A549 (cell line): ENCODE measurements at regions not wholly inside any gene's neighbourhood (a gene's known extent, or its start where the extent isn't known, plus 50 kb on each side); places are given as distances from the start of the nearest gene placed in this dataset.
"Not testable (repeated sequence)": the region's sequence is repeated elsewhere in the genome, so short reads cannot be mapped to it uniquely, and the experiment has no call there.

Experiments
- ATAC-seq, 2 experiments: fragments of 200-7000 bp in 1 of 2; fragments of >200 bp in 1 of 2; cut with Nextera tagmentation in 1 of 2; cut with Tn5 transposase in 1 of 2; 3 replicates each; pipeline versions ENCODE4 v1.8.0 to v1.9.1; 2018 to 2020; ENCODE audit warnings: mild to moderate bottlenecking in 1 of 2, moderate library complexity in 1 of 2
- CTCF ChIA-PET: fragments of 300-600 bp; sonication (Branson Sonifier 250); formaldehyde crosslinking; extraction: SDS; loops from one replicate; lab custom pipeline; 2021; ENCODE audit warnings: antibody characterized with exemption, inconsistent platforms; lab: Yijun Ruan, JAX
- POLR2A ChIA-PET: fragments of 350-600 bp; formaldehyde crosslinking; extraction: SDS; loops from one replicate; lab custom pipeline; 2021; ENCODE audit warnings: antibody characterized with exemption, inconsistent platforms; lab: Yijun Ruan, JAX
- DNase-seq, 2 experiments: peaks; one replicate each; pipeline versions ENCODE4 v3.0.0 to v3.0.0-alpha.2; 2011 to 2016; ENCODE audit warnings: low read depth in 1 of 2, low spot score in 1 of 2
- FAIRE-seq: peaks from 2 replicates; lab custom pipeline; 2011; peaks lifted over from hg19 to GRCh38; lab: Jason Lieb, UNC
- H3K27ac ChIP-seq, 2 experiments: fragments of >200 bp; sonication (Bioruptor Twin); formaldehyde crosslinking; 3 replicates each; pipeline ENCODE4 v1.5.1; 2016 to 2017
- H3K4me1 ChIP-seq: fragments of >200 bp; sonication (Bioruptor Twin); formaldehyde crosslinking; 3 replicates; pipeline ENCODE4 v1.6.1; 2016
- H3K4me2 ChIP-seq: fragments of >200 bp; sonication (Bioruptor Twin); formaldehyde crosslinking; 3 replicates; pipeline ENCODE4 v1.6.1; 2016
- H3K4me3 ChIP-seq: fragments of >200 bp; sonication (Bioruptor Twin); formaldehyde crosslinking; 3 replicates; pipeline ENCODE4 v1.5.1; 2016
- H3K9me3 ChIP-seq: fragments of >200 bp; sonication (Bioruptor Twin); formaldehyde crosslinking; 3 replicates; pipeline ENCODE4 v1.6.1; 2016
- ATOH8 ChIP-seq: fragments of 250-450 bp; sonication (Bioruptor Pico); IDR thresholded peaks from 2 replicates; pipeline ENCODE4 v1.5.0; 2020; ENCODE audit warnings: low read depth, mild to moderate bottlenecking, moderate library complexity
- BHLHE40 ChIP-seq: IDR thresholded peaks from 2 replicates; pipeline ENCODE4 v1.6.1; 2012; ENCODE audit warnings: low read depth, low read length, inconsistent platforms
- CBX8 ChIP-seq: fragments of 200-600 bp; sonication (generic); IDR thresholded peaks from 2 replicates; pipeline ENCODE4 v1.6.1; 2016
- CHD4 ChIP-seq: fragments of 200-600 bp; sonication (generic); IDR thresholded peaks from 2 replicates; pipeline ENCODE4 v1.6.1; 2016; ENCODE audit warnings: antibody characterized with exemption, mild to moderate bottlenecking, borderline replicate concordance
- ELK1 ChIP-seq: fragments of 150-350 bp; IDR thresholded peaks from 2 replicates; pipeline ENCODE4 v1.6.1; 2014; ENCODE audit warnings: low read depth, mild to moderate bottlenecking, low read length
- EP300 ChIP-seq, 2 experiments: fragments of >200 bp; sonication (Bioruptor Twin); formaldehyde crosslinking; IDR thresholded peaks; 2 replicates in 1 of 2; 3 replicates in 1 of 2; pipeline ENCODE4 v1.6.1; 2016 to 2017
- GATA3 ChIP-seq: IDR thresholded peaks from 2 replicates; pipeline ENCODE4 v1.6.1; 2012; ENCODE audit warnings: borderline replicate concordance
- HOXA7 ChIP-seq: fragments of 250-450 bp; sonication (Bioruptor Pico); IDR thresholded peaks from 2 replicates; pipeline ENCODE4 v1.5.0; 2020; ENCODE audit warnings: mild to moderate bottlenecking, moderate library complexity
- HOXB13 ChIP-seq: fragments of 250-450 bp; sonication (Bioruptor Pico); IDR thresholded peaks from 2 replicates; pipeline ENCODE4 v1.5.0; 2020; ENCODE audit warnings: low read depth, mild to moderate bottlenecking, moderate library complexity
- HOXB5 ChIP-seq: fragments of 250-450 bp; sonication (Bioruptor Pico); IDR thresholded peaks from 2 replicates; pipeline ENCODE4 v1.5.0; 2020; ENCODE audit warnings: mild to moderate bottlenecking, moderate library complexity
- JUN ChIP-seq, 2 experiments: fragments of >200 bp; sonication (Bioruptor Twin); formaldehyde crosslinking; IDR thresholded peaks; 2 replicates in 1 of 2; 3 replicates in 1 of 2; pipeline ENCODE4 v1.6.1; 2016 to 2017
- KDM1A ChIP-seq: fragments of 200-600 bp; sonication (generic); IDR thresholded peaks from 2 replicates; pipeline ENCODE4 v1.6.1; 2016; ENCODE audit warnings: low read depth, mild to moderate bottlenecking
- MAZ ChIP-seq: fragments of 150-350 bp; IDR thresholded peaks from 2 replicates; pipeline ENCODE4 v1.6.1; 2014; ENCODE audit warnings: antibody characterized with exemption, low read depth, low read length, borderline replicate concordance
- NR3C1 ChIP-seq: fragments of >200 bp; sonication (Bioruptor Twin); formaldehyde crosslinking; IDR thresholded peaks from 3 replicates; pipeline ENCODE4 v1.6.1; 2017
- POLR2AphosphoS2 ChIP-seq: conservative IDR thresholded peaks from 2 replicates; pipeline ENCODE4 v1.6.1; 2012; ENCODE audit warnings: low read length, improper control_type of control experiment, inconsistent platforms
- RAD21 ChIP-seq, 2 experiments: fragments of >200 bp in 1 of 2; sonication (Bioruptor Twin) in 1 of 2; formaldehyde crosslinking in 1 of 2; IDR thresholded peaks in 1 of 2; conservative IDR thresholded peaks in 1 of 2; 2 replicates in 1 of 2; 3 replicates in 1 of 2; pipeline ENCODE4 v1.6.1; 2012 to 2018; ENCODE audit warnings: inconsistent platforms in 1 of 2
- RFX5 ChIP-seq: fragments of 450-650 bp; IDR thresholded peaks from 2 replicates; pipeline ENCODE4 v1.7.1; 2014; ENCODE audit warnings: antibody characterized with exemption, mild to moderate bottlenecking, moderate library complexity
- RNF2 ChIP-seq: fragments of 200-600 bp; sonication (generic); IDR thresholded peaks from 2 replicates; pipeline ENCODE4 v1.6.1; 2016; ENCODE audit warnings: low read depth, mild to moderate bottlenecking, antibody characterized with exemption, moderate library complexity, borderline replicate concordance
- SMC3 ChIP-seq: fragments of >200 bp; sonication (Bioruptor Twin); formaldehyde crosslinking; IDR thresholded peaks from 3 replicates; pipeline ENCODE4 v1.6.1; 2018; ENCODE audit warnings: inconsistent platforms
- SREBF2 ChIP-seq: fragments of 450-650 bp; IDR thresholded peaks from 2 replicates; pipeline ENCODE4 v1.6.1; 2014; ENCODE audit warnings: mild to moderate bottlenecking, moderate library complexity
- TP53 ChIP-seq: fragments of 250-450 bp; sonication (Bioruptor Pico); IDR thresholded peaks from 2 replicates; pipeline ENCODE4 v1.5.0; 2021; ENCODE audit warnings: mild to moderate bottlenecking, moderate library complexity
- ZC3H11A ChIP-seq: fragments of 450-650 bp; IDR thresholded peaks from 2 replicates; pipeline ENCODE4 v1.6.1; 2014; ENCODE audit warnings: antibody characterized with exemption, mild to moderate bottlenecking
- ZNF302 ChIP-seq: fragments of 250-450 bp; sonication (Bioruptor Pico); IDR thresholded peaks from 2 replicates; pipeline ENCODE4 v1.9.0; 2021; ENCODE audit warnings: inconsistent platforms, mild to moderate bottlenecking, moderate library complexity
- WGBS: methylation state at CpG from one replicate; pipeline ENCODE4 v1.1.6; 2017; ENCODE audit errors: missing lambda C conversion rate; 5-methylcytosine and 5-hydroxymethylcytosine counted together
- TF ChIP-seq, protein P1 (sequence below): IDR thresholded peaks from 2 replicates; pipeline ENCODE4 v1.6.1; 2012
- TF ChIP-seq, protein P2 (sequence below): fragments of 200-600 bp; sonication (generic); IDR thresholded peaks from 2 replicates; pipeline ENCODE4 v1.6.1; 2016; ENCODE audit warnings: antibody characterized with exemption, mild to moderate bottlenecking, moderate library complexity
- TF ChIP-seq, protein P3 (sequence below): fragments of >200 bp; sonication (Bioruptor Twin); formaldehyde crosslinking; IDR thresholded peaks from 2 replicates; pipeline ENCODE4 v1.6.1; 2016

DNA sequence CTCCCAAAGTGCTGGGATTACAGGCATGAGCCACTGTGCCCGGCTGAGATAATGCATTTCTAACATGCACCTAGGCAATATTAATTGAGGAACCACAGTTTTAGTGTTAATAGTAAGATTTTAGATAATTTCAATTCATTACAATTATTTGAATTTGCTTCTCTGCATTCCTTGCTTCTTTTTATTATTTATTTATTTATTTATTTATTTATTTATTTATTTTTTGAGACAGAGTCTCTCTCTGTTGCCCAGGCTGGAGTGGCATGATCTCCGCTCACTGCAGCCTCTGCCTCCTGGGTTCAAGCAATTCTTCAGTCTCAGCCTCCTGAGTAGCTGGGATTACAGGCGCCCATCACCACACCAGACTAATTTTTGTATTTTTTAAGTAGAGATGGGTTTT is 135.7 kb upstream of the OR13F1 start:
- POLR2A ChIA-PET, CTCF ChIA-PET: not testable (repeated sequence)
- WGBS, result 52% methylated on average over 3 of the region's 3 CpGs

GRCh38 chr9:104374711-104375110 is 129.4 kb upstream of the OR13F1 start:
- no peak overlapping the region for H3K27ac ChIP-seq
- H3K4me3 ChIP-seq, result no peak overlapping the region
- WGBS, result 45% methylated on average over 3 of the region's 3 CpGs
- FAIRE-seq (no peak), DNase-seq (no peak), ATAC-seq (no peak)
- ChIA-PET CTCF (no interaction called here), POLR2A (no interaction called here)
- no peaks in the 10 kb centered on the region for H3K4me1 ChIP-seq
- H3K4me2 ChIP-seq, result no peak overlapping the region
- TF ChIP-seq TP53 (CRISPR knock-in tag) (no peak), RFX5 (no peak), HOXA7 (CRISPR knock-in tag) (no peak), RNF2 (no peak), CBX8 (no peak), SMC3 (no peak), POLR2AphosphoS2 (no peak), BHLHE40 (no peak), EP300 (IDR thresholded peaks at IDR 0.05) (no peak), MAZ (no peak), HOXB5 (CRISPR knock-in tag) (no peak), CHD4 (no peak), KDM1A (no peak)
- TF ChIP-seq, protein P1, sequence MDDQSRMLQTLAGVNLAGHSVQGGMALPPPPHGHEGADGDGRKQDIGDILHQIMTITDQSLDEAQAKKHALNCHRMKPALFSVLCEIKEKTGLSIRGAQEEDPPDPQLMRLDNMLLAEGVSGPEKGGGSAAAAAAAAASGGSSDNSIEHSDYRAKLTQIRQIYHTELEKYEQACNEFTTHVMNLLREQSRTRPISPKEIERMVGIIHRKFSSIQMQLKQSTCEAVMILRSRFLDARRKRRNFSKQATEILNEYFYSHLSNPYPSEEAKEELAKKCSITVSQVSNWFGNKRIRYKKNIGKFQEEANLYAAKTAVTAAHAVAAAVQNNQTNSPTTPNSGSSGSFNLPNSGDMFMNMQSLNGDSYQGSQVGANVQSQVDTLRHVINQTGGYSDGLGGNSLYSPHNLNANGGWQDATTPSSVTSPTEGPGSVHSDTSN, result no peak
- TF ChIP-seq, protein P2, sequence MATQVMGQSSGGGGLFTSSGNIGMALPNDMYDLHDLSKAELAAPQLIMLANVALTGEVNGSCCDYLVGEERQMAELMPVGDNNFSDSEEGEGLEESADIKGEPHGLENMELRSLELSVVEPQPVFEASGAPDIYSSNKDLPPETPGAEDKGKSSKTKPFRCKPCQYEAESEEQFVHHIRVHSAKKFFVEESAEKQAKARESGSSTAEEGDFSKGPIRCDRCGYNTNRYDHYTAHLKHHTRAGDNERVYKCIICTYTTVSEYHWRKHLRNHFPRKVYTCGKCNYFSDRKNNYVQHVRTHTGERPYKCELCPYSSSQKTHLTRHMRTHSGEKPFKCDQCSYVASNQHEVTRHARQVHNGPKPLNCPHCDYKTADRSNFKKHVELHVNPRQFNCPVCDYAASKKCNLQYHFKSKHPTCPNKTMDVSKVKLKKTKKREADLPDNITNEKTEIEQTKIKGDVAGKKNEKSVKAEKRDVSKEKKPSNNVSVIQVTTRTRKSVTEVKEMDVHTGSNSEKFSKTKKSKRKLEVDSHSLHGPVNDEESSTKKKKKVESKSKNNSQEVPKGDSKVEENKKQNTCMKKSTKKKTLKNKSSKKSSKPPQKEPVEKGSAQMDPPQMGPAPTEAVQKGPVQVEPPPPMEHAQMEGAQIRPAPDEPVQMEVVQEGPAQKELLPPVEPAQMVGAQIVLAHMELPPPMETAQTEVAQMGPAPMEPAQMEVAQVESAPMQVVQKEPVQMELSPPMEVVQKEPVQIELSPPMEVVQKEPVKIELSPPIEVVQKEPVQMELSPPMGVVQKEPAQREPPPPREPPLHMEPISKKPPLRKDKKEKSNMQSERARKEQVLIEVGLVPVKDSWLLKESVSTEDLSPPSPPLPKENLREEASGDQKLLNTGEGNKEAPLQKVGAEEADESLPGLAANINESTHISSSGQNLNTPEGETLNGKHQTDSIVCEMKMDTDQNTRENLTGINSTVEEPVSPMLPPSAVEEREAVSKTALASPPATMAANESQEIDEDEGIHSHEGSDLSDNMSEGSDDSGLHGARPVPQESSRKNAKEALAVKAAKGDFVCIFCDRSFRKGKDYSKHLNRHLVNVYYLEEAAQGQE, result no peak
- H3K9me3 ChIP-seq, result no peaks in the 10 kb centered on the region

More for the DNA sequence above, 135.7 kb upstream of the OR13F1 start:
- H3K4me2 ChIP-seq, H3K27ac ChIP-seq, ATAC-seq, FAIRE-seq, H3K4me3 ChIP-seq, H3K4me1 ChIP-seq, DNase-seq, H3K9me3 ChIP-seq: not testable (repeated sequence)
- peak; percentile 57 for TF ChIP-seq ZC3H11A

GRCh38 chr9:104386013-104386412 is 118.0 kb upstream of the OR13F1 start:
- no peak overlapping the region for H3K4me3 ChIP-seq
- DNase-seq (no peak), ATAC-seq (peak in 1 of 2 experiments; percentile 39; a peak in 1 of 6 replicates), FAIRE-seq (no peak)
- H3K4me2 ChIP-seq, result no peak overlapping the region
- ChIA-PET CTCF (interaction anchor here (0.8 to 3.0 kb wide), 18 partner anchors 8 to 995 kb away, joined by 3 to 36 read pairs (median 5); no protein-coding TSS in a partner anchor), POLR2A (no interaction called here)
- no peaks in the 10 kb centered on the region for H3K9me3 ChIP-seq
- no peaks in the 10 kb centered on the region for H3K4me1 ChIP-seq
- no peak for TF ChIP-seq GATA3
- no peak for TF ChIP-seq HOXB13 (CRISPR knock-in tag)
- no peak for TF ChIP-seq JUN (IDR thresholded peaks at IDR 0.05)
- no peak for TF ChIP-seq ELK1
- TF ChIP-seq NR3C1, result no peak
- no peak for TF ChIP-seq RAD21 (conservative IDR thresholded peaks at IDR 0.05 in 1 of 2, IDR thresholded peaks at IDR 0.05 in 1 of 2)
- TF ChIP-seq TP53 (CRISPR knock-in tag), result no peak
- TF ChIP-seq MAZ, result no peak
- no peak for TF ChIP-seq ATOH8 (CRISPR knock-in tag)
- TF ChIP-seq, protein P3, sequence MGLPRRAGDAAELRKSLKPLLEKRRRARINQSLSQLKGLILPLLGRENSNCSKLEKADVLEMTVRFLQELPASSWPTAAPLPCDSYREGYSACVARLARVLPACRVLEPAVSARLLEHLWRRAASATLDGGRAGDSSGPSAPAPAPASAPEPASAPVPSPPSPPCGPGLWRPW, result no peak
- no peak for TF ChIP-seq BHLHE40
- TF ChIP-seq SREBF2, result no peak
- TF ChIP-seq ZNF302 (CRISPR knock-in tag), result no peak
- TF ChIP-seq ZC3H11A, result no peak
- 15% methylated on average over 2 of the region's 2 CpGs for WGBS
- no peak overlapping the region for H3K27ac ChIP-seq
